Spinal cord (tissue), 9 donors: ENCODE measurements at regions not wholly inside any gene's neighbourhood (a gene's known extent, or its start where the extent isn't known, plus 50 kb on each side); places are given as distances from the start of the nearest gene placed in this dataset.

Experiments
- DNase-seq, 6 donors: peaks; one replicate each; pipeline versions ENCODE4 v3.0.0 to v3.0.0-alpha.2; 2013 to 2015; ENCODE audit warnings: low spot score in 6 of 6, low read depth in 4 of 6
- H3K27ac ChIP-seq: one replicate; pipeline ENCODE4 v1.5.1; 2013; ENCODE audit warnings: low read depth, low read length, control low read depth
- H3K27me3 ChIP-seq: one replicate; pipeline ENCODE4 v1.6.1; 2013; ENCODE audit warnings: low read length; ENCODE audit not compliant: control insufficient read depth, insufficient read depth
- H3K36me3 ChIP-seq: one replicate; pipeline ENCODE4 v1.6.1; 2013; ENCODE audit warnings: low read length; ENCODE audit not compliant: control insufficient read depth, insufficient read depth
- H3K4me1 ChIP-seq: one replicate; pipeline ENCODE4 v1.6.1; 2013; ENCODE audit warnings: low read length; ENCODE audit not compliant: control insufficient read depth, insufficient read depth
- H3K4me3 ChIP-seq: one replicate; pipeline ENCODE4 v1.5.1; 2013; ENCODE audit warnings: low read depth, low read length, control low read depth
- H3K9me3 ChIP-seq: one replicate; pipeline ENCODE4 v1.6.1; 2013; ENCODE audit warnings: low read length; ENCODE audit not compliant: control insufficient read depth, insufficient read depth
- WGBS: methylation state at CpG from one replicate; pipeline ENCODE4 v1.1.5; 2013; ENCODE audit warnings: missing lambda C conversion rate; ENCODE audit not compliant: insufficient coverage; 5-methylcytosine and 5-hydroxymethylcytosine counted together
- donor health status: healthy.

GRCh38 chr21:41605178-41605933, 97.4 kb upstream of the TMPRSS2 start:
- Histone ChIP-seq H3K27ac (no peak overlapping the region), H3K4me1 (peaks cover 12% of the 10 kb centered on the region), H3K36me3 (no peaks in the 10 kb centered on the region), H3K27me3 (no peaks in the 10 kb centered on the region), H3K4me3 (no peak overlapping the region), H3K9me3 (no peaks in the 10 kb centered on the region)
- no peak for DNase-seq
- WGBS = 74% methylated on average over 15 of the region's 20 CpGs

- Histone ChIP-seq H3K27ac (no peak overlapping the region), H3K9me3 (no peaks in the 10 kb centered on the region), H3K27me3 (no peaks in the 10 kb centered on the region), H3K4me3 (no peak overlapping the region), H3K36me3 (no peaks in the 10 kb centered on the region), H3K4me1 (peaks cover 12% of the 10 kb centered on the region)
- 86% methylated on average over 10 of the region's 12 CpGs for WGBS
- DNase-seq = no peak
These were observed 96.7 kb upstream of the TMPRSS2 start for GRCh38 chr21:41604583-41605041.

GRCh38 chr21:41603476-41603875, 95.5 kb upstream of the TMPRSS2 start:
- peaks cover 12% of the 10 kb centered on the region for H3K4me1 ChIP-seq
- H3K4me3 ChIP-seq = no peak overlapping the region
- no peaks in the 10 kb centered on the region for H3K9me3 ChIP-seq
- 75% methylated on average over 8 of the region's 8 CpGs for WGBS
- no peaks in the 10 kb centered on the region for H3K27me3 ChIP-seq
- H3K36me3 ChIP-seq = no peaks in the 10 kb centered on the region
- no peak for DNase-seq
- no peak overlapping the region for H3K27ac ChIP-seq

DNA sequence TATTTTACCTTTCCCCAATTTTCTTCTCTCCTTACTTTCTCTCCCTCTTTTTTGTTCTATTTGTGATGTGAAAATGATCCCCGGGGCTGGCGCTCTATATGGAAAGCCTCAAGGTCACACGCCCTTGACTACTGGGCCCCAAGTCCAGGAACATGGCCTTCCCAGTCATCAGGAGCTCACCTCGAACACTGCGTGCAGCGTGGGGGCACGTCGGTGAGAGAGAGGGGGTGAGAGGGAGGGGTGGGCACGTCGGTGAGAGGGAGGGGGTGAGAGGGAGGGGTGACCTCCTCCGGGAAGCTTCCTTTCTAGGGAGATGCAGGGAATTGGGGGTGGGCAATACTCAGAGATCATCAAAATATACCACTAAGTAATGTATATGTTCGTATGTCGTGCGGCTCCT, 94.6 kb upstream of the TMPRSS2 start:
- Histone ChIP-seq H3K9me3 (no peaks in the 10 kb centered on the region), H3K4me3 (no peak overlapping the region), H3K27me3 (no peaks in the 10 kb centered on the region), H3K4me1 (peaks cover 12% of the 10 kb centered on the region), H3K36me3 (no peaks in the 10 kb centered on the region), H3K27ac (no peak overlapping the region)
- no peak for DNase-seq
- 82% methylated on average over 5 of the region's 14 CpGs for WGBS

DNA sequence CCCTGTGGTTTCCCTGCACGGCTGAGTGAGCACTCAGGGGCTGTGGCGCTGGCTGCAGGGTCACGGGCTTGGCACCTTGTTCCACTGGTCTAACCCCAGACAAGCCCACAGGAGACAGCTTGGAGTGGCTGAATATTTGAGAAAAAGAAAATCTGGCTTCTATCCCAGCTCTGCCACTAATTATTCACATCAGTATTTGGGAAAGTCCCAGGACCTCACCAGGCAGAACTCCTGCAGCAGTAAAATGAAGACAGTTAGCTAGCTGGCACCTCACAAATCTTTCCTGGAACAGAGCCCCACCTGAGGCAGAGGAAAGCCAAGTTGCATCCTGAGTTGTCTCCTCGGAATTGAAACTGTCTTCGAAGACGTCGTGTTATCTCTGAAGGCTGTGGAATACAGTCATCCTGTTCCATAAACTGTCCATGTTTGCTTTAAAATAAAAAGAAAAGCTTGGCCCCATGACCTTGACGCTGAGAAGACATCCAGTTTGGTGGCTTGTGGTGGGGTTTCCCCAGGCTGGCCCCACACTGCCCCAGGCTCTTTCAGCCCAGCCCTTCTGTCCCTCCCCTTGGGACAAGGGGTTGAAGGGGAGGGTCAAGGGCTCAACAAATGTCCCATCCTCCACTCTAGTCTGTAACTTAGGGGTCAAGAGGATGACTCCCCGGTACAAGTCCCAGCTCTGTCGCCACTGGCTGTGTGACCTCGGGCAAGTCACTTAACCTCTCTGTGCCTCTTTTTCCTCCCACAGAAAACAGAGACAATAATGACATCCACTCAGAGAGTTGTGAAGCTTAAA, 93.8 kb upstream of the TMPRSS2 start:
- DNase-seq = peak in 2 of 6 donors; percentile 29 to 68
- no peaks in the 10 kb centered on the region for H3K27me3 ChIP-seq
- H3K4me3 ChIP-seq = no peak overlapping the region
- H3K4me1 ChIP-seq = peaks cover 12% of the 10 kb centered on the region
- H3K9me3 ChIP-seq = no peaks in the 10 kb centered on the region
- H3K36me3 ChIP-seq = no peaks in the 10 kb centered on the region
- H3K27ac ChIP-seq = no peak overlapping the region
- 63% methylated on average over 7 of the region's 11 CpGs for WGBS

DNA sequence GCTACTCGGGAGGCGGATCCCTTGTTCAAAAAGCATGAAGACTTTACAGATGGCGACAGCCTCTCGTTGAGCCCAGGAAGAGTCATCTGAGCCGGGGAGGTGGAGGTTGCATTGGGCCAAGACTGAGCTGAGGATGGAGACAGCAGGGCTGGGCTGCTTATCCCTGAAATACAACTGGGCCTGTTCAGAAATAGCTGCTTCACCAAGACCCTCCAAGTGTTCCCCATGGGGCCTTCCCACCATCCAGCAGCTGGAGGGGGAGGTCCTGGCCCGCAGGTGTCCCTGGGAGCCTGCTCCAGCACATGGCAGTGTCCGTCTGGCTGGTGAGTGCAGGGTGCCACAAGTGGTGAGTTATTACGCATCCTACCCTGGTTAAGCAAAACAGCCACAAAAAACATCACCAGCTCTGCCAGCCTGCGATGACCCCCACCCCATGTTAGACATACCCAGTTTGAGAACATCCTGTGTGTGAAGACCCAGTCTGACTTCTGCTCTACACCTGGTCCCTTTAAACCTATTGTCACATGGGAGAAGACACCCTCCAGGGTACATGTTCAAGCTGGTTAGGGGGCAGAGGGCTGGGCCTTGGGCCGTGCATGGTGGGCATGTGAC, 93.1 kb upstream of the TMPRSS2 start:
- H3K4me3 ChIP-seq = no peak overlapping the region
- no peaks in the 10 kb centered on the region for H3K9me3 ChIP-seq
- 85% methylated on average over 7 of the region's 10 CpGs for WGBS
- no peaks in the 10 kb centered on the region for H3K27me3 ChIP-seq
- no peak for DNase-seq
- H3K27ac ChIP-seq = no peak overlapping the region
- no peaks in the 10 kb centered on the region for H3K36me3 ChIP-seq
- H3K4me1 ChIP-seq = peaks cover 12% of the 10 kb centered on the region

GRCh38 chr21:41600556-41600955, 92.6 kb upstream of the TMPRSS2 start:
- no peak overlapping the region for H3K4me3 ChIP-seq
- H3K4me1 ChIP-seq = peaks cover 12% of the 10 kb centered on the region
- no peaks in the 10 kb centered on the region for H3K36me3 ChIP-seq
- 92% methylated on average over 9 of the region's 9 CpGs for WGBS
- no peaks in the 10 kb centered on the region for H3K9me3 ChIP-seq
- H3K27ac ChIP-seq = no peak overlapping the region
- no peaks in the 10 kb centered on the region for H3K27me3 ChIP-seq
- DNase-seq = no peak

DNA sequence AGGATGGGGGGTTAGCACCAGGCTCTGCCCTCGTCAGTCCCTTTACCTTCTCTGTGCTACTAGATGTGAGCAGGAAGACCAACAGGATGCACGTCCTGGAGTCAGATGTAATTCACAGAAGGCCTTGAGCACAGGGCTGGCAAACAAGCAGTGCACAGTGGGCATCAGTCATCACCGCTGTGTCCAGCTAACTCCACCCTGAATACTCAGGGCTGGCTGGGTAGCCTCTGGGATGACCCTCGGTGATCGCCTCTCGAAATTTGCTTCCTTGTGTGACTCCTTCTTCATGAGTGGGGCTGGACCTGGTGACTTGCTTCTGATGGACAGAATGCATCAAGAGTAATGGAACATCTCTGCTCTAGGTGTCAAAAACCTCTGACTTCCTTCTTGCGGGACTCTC, 92.2 kb upstream of the TMPRSS2 start:
- Histone ChIP-seq H3K9me3 (no peaks in the 10 kb centered on the region), H3K27me3 (no peaks in the 10 kb centered on the region), H3K4me1 (peaks cover 12% of the 10 kb centered on the region), H3K27ac (no peak overlapping the region), H3K36me3 (no peaks in the 10 kb centered on the region), H3K4me3 (no peak overlapping the region)
- no peak for DNase-seq
- WGBS = 89% methylated on average over 7 of the region's 7 CpGs

GRCh38 chr21:41598561-41599431, 90.8 kb upstream of the TMPRSS2 start:
- Histone ChIP-seq H3K27me3 (no peaks in the 10 kb centered on the region), H3K4me1 (peaks cover 12% of the 10 kb centered on the region), H3K36me3 (no peaks in the 10 kb centered on the region), H3K4me3 (no peak overlapping the region), H3K9me3 (no peaks in the 10 kb centered on the region), H3K27ac (no peak overlapping the region)
- DNase-seq = no peak
- 76% methylated on average over 20 of the region's 21 CpGs for WGBS
